ENCODE measurements at regions not wholly inside any gene's neighbourhood (a gene's known extent, or its start where the extent isn't known, plus 50 kb on each side); places are given as distances from the start of the nearest gene placed in this dataset.
"Not testable (repeated sequence)": the region's sequence is repeated elsewhere in the genome, so short reads cannot be mapped to it uniquely, and the experiment has no call there.

DNA sequence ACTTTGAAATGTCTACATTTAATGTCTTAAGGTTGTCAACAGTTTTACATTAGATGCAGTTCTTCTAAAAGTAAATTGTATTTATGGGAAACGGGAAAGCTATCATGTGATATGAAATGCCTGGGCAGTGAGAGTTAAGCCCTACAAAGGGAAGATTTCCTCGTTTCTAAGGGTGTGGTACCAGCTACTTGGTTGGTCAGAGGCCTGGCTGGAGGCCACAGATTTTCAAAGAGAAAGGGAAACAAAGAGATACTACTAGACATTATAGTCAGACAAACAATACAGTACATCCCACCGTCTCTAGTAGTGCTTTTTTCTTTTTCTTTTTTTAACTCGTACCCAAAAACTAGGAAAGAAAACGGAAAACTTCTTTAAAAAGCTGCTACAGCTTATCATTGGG, 467.8 kb downstream of the PCDH7 start:
- no peak for DNase-seq (ENCODE audit: low read depth in 2 of 2)

DNA sequence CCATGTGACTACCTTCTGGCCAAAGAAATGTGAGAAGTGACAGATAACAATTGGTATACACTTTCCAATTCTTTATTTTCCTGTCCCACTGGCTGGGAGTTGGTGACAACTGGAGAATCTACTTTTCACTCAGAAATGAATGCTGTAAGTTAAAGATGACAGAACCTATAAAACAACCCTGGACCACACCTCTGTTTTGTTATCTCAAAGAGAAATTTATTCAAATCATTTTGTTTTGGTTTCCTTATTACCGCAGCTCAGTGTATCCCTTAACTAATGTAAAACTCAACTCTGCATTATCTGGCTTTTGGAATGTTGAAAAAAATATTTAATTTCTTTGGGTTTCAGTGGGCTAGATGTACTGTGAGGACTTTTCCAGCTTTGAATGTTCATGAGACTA, 469.8 kb downstream of the PCDH7 start:
- DNase-seq (ENCODE audit: low read depth in 2 of 2), result no peak

GRCh38 chr4:31190671-31191070, 470.5 kb downstream of the PCDH7 start:
- no peak for DNase-seq (ENCODE audit: low read depth in 2 of 2)

DNA sequence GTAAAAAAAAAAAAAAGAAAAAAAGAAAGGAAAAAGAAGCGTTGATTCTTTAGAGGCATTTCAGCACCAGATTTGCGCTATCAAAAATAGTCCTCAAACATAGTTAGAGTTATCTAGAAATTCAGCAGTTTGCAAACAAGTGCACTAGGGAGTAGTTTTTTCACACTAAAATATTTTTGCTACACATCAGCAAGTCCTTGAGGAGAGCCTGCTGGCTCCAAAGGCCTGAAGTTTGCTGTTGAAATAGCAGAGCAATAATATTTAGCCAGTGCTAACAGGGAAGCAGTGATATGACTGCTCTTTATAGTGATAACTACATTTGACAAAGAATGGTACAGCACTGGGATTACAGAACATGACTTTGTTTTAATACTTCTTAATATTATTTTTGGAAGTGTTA, 472.2 kb downstream of the PCDH7 start:
- no peak for DNase-seq (ENCODE audit: low read depth in 2 of 2)

DNA sequence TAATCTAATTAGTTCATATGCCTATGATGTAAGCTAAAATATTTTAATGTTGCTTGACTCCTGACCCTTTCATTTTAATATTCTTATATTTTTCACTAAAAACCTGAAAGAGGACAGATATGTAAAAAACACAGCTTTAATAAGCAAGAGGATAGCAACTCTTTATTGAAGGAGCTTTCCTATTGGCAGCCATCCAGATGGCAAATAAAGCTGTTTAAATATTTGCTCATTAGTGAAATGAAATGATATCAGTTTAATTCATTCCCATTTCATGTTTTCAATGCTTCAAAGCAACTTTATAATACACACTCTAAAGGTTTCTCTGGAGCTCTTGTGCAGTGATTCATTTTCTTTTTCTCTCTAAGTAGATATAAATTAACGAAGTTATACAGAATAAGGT, 473.4 kb downstream of the PCDH7 start:
- no peak for DNase-seq (ENCODE audit: low read depth in 2 of 2)

GRCh38 chr4:31194823-31195222, 474.7 kb downstream of the PCDH7 start:
- no peak for DNase-seq (ENCODE audit: low read depth in 2 of 2)

GRCh38 chr4:31199644-31200043, 479.5 kb downstream of the PCDH7 start:
- no peak for DNase-seq (ENCODE audit: low read depth in 2 of 2)

GRCh38 chr4:31202054-31202453, 481.9 kb downstream of the PCDH7 start:
- not testable (repeated sequence) for DNase-seq (ENCODE audit: low read depth in 2 of 2)

DNA sequence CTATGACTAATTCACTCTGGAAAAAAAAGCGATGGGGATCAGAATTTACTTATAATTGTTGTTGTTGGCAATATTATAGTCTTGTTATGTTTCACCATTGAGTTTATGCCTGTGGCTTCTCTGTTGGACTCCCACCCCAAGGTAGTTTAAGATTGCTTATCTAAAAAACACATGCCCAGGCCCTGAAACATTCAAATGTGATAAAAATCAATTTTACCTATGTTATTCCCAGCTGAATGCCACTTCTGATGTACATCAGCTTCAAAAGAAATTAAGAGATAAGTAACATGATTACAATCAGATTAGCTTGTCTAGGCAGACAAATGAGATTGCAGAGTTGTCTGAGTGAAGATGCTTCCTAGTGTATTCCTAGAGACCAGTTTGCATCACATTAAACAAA, 484.7 kb downstream of the PCDH7 start:
- DNase-seq (ENCODE audit: low read depth in 2 of 2), result no peak

DNA sequence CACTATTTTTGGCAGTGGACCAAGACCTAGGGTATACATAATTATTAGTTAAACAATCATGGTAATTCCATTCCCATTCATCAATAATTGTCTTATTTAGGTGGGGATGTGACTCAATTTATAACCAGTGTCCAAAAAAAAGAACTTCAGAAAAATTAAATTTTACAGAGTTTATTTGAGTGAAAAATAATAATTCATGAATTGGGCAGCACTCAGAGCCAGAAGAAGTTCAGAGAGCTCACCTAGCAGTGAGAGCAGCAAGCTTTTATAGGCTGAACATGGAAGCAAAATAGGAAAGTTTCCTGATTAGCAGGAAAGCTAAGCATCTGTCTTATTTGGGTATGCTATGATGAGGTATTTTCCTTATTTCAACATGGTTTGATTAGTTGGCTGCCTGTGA, 500.8 kb downstream of the PCDH7 start:
- no peak for DNase-seq (ENCODE audit: low read depth in 2 of 2)

- DNase-seq (ENCODE audit: low read depth in 2 of 2), result no peak
Observed at GRCh38 chr4:31228068-31228467, 507.9 kb downstream of the PCDH7 start.

DNA sequence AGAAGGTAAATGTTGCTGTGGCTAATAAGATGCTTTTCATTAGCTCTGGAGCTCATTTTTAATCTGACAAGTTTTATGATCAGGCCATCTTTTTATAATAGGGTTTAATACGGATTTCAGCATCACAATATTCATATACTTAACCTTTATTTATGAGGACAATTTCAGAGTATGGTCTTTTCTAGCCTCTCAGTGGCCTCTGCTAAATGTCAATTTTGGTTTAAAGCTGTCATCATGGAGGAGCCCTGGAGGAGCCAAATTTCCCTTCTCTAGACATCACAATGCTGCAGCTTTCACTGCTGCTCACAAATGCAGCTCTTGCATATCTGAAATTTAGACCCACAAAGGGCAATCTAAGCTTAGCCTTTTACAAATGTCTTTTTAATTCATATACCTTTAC, 510.4 kb downstream of the PCDH7 start:
- DNase-seq (ENCODE audit: low read depth in 2 of 2), result no peak

DNA sequence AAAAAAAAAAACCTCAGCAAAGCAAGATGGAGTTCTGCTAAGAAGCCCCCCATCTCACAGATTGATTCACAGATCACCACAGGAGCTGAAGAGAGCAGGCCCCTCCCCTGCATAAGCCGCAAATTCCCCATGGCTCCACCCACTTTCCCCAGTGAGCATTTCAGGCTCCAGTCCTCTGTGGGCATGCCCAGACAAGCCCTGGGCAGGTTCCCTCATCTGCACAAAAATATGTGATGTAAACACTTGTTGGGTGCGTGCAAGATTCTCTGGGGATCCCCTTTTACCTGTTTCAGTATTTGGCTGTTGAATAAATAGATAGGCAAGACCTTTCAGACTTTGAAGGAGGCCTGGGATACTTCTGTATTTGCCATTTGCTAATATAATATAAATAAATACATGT, 514.3 kb downstream of the PCDH7 start:
- no peak for DNase-seq (ENCODE audit: low read depth in 2 of 2)

GRCh38 chr4:31234901-31235300, 514.7 kb downstream of the PCDH7 start:
- DNase-seq (ENCODE audit: low read depth in 2 of 2), result no peak

DNA sequence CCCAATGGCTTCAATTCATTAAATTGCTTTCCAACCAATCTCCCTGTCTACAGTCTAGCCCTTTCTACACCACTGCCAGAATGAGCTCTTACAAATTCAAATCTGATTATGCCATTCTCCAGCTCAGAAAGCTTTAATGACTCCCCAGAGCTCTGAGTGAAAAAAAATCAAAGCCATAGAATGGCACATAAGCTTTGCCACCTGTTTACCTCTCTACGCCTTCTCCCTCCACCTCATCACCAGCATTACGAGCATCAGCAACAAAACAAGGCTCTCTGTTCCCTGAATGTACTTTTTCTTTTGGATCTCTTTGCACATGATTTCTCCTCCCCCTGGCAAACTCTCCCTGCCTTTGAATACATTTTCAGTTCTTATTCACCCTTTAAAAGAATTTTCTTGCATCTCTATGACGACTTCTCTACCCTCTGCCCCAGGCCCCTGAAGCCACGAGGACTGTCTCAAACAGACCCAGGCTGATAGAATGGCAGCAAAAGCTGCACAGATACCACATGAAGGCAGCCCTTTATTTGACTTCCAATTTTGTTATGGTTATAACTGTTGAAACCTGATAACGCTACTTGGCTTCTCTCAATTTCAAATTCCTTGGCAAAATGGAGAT, 516.0 kb downstream of the PCDH7 start:
- DNase-seq (ENCODE audit: low read depth in 2 of 2), result no peak

DNA sequence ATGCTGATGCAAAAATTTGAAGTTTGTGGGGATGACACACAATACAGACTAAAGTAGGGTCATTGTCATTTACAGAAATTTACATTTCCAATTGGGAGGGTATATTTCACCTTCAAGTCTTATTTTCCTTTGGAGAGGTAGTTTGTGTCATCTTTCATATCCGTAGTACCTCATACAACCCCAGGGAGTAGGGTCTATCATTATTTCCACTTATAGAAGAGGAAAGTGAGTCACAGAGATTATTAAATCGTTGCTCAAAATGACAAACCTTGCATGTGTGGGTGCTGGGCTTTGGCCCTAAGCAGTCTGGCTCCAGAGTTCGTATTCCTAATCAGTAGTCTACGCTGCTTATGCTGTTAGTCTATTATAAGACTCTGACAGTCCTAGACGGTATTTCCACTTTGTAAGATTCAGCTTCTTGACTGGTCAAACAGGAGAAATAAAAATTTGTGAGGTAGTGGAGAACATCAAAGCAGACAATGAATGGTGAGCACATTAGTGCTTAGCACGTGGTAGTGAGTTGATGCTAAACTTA, 516.5 kb downstream of the PCDH7 start:
- DNase-seq (ENCODE audit: low read depth in 2 of 2), result no peak

DNA sequence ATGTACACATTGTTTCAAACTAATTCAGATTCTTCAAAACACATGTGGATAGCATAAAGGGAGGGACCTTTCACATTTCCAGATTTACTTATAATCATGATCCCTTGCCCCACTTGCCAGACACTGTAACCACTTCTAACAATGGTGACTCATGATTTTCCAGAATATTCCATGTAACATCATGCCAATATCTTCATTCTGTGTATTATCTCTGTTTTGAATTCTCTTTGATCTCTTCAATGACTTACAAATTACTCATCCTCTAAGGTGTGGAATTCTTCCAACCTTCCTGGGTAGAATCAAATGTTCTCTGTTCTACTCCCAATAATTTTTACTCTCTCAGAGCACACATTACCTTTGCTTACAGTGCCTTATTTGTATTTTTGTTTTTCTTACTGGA, 517.1 kb downstream of the PCDH7 start:
- no peak for DNase-seq (ENCODE audit: low read depth in 2 of 2)

GRCh38 chr4:31239886-31240285, 519.7 kb downstream of the PCDH7 start:
- DNase-seq (ENCODE audit: low read depth in 2 of 2), result no peak

DNA sequence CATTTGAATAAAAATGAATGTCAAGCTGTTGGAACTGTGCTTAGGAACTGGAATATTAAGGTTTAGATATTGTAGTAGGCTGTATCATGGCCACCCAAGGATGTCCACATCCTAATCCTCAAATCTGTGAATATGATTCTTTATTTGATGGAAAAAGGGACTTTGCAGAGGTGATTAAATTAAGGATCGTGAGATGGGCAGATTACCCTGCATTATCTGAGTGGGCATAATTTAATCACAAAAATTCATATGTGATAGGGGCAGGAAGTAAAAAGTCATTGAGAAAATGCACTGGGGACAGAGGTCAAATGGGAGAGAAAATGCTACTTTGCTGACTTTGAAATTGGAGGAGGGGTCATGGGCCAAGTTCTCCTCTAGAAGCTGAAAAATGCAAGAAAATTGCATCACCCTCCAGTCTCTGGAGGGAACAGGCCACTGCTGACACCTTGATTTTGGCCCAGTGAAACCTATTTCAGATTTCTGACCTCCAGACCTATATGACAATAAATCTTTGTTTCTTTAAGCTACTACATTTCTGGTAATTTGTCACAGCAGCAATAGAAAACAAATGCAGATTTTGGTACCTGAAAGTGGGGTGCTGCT, 521.4 kb downstream of the PCDH7 start:
- no peak for DNase-seq (ENCODE audit: low read depth in 2 of 2)

DNA sequence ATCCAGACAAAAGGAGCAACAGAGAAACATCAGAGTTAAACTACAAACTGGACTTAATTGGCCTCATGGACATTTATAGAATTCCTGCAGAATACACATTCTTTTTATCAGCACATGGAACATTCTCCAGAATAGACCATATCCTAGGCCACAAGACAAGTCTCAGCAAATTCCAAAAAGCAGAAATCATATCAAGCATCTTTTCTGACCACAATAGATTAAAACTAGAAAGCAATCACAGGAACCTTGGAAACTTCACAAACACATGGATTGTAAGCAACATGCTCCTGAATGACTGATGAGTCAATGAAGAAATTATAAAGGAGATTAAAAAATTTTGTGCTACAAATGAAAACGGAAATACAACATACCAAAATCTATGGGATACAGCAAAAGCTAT, 526.7 kb downstream of the PCDH7 start:
- DNase-seq (ENCODE audit: low read depth in 2 of 2), result no peak

GRCh38 chr4:31259119-31259518, 539.0 kb downstream of the PCDH7 start:
- no peak for DNase-seq (ENCODE audit: low read depth in 2 of 2)

GRCh38 chr4:31261632-31262031, 541.5 kb downstream of the PCDH7 start:
- DNase-seq (ENCODE audit: low read depth in 2 of 2), result no peak

DNA sequence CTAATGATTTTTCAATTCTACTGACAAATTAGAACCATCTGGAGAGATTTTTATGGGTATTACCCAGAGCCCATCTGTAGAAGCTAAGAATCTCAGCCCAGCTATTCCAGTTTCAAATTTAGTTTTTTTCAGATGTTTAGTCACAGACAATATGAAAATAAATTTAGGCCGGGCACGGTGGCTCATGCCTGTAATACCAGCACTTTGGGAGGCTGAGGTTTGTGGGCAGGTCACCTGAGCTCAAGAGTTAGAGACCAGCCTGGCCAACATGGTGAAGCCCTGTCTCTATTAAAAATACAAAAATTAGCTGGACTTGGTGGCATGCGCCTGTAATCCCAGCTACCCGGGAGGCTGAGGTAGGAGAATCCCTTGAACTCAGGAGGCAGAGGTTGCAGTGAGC, 545.9 kb downstream of the PCDH7 start:
- DNase-seq (ENCODE audit: low read depth in 2 of 2), result not testable (repeated sequence)

Measured in stimulated activated CD4-positive, alpha-beta T cell treated with anti-CD3 and anti-CD28 coated beads, Interleukin-1b, Interleukin-23, amount 100 ng/mL, for 4 hours (primary cell).